ENCODE measurements at regions not wholly inside any gene's neighbourhood (a gene's known extent, or its start where the extent isn't known, plus 50 kb on each side); places are given as distances from the start of the nearest gene placed in this dataset.

DNA sequence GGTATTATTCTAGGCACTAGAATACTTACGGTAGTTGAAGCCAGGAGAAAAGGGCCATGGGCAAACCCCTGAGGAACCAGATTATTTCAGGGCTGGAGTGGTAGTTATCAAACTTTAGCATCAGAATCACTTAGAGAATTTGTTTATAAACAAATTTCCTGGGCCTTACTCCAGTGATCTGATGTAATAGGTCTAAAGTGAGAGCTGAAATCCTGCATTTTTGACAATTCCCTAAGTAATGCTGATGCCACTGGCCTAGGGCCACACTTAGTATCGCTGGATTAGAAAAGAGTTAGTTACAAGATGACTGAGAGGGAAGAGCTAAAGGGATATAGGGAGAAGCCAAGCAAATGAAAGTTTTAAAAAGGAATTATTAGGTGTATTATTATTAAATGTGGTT is 412.5 kb upstream of the THRB start:
- TF ChIP-seq POLR2AphosphoS5 (IDR thresholded peaks at IDR 0.05) = no peak
- TF ChIP-seq CTCF (IDR thresholded peaks at IDR 0.05) = no peak
- TF ChIP-seq POLR2A (IDR thresholded peaks at IDR 0.05) = no peak
- no peak for TF ChIP-seq EP300 (IDR thresholded peaks at IDR 0.05)
- H3K27ac ChIP-seq = no peak overlapping the region
- H3K36me3 ChIP-seq = no peaks in the 10 kb centered on the region
- WGBS = 59% methylated on average over 2 of the region's 2 CpGs
- no peaks in the 10 kb centered on the region for H3K4me1 ChIP-seq
- no peaks in the 10 kb centered on the region for H3K27me3 ChIP-seq
- no peak for DNase-seq (ENCODE audit: low spot score in 2 of 2)
- H3K9me3 ChIP-seq = no peaks in the 10 kb centered on the region
- H3K4me3 ChIP-seq = no peak overlapping the region

DNA sequence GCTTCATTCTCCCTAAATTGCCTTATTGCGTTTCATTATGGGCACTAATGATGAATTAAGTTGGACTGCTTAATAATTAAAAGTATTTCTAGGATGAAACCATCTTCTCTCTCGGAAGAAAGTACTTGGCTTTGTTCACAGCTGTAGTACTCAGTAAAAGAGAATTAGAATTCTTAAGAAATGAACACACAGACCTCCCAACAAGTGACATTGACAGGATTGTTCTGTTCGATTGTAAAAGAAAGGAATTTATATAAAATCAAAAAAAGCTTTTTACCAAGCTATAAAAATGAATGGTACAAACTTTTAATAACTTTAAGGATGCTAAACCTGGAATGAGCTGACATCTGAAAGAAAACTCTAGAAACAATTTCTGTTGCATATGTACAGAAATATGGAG is 416.4 kb upstream of the THRB start:
- H3K4me3 ChIP-seq = no peak overlapping the region
- no peak for DNase-seq (ENCODE audit: low spot score in 2 of 2)
- H3K27me3 ChIP-seq = no peaks in the 10 kb centered on the region
- H3K27ac ChIP-seq = no peak overlapping the region
- H3K4me1 ChIP-seq = no peaks in the 10 kb centered on the region
- no peaks in the 10 kb centered on the region for H3K36me3 ChIP-seq
- H3K9me3 ChIP-seq = no peaks in the 10 kb centered on the region
- 64% methylated on average over 3 of the region's 3 CpGs for WGBS
- TF ChIP-seq EP300 (IDR thresholded peaks at IDR 0.05) = no peak
- TF ChIP-seq POLR2A (IDR thresholded peaks at IDR 0.05) = no peak
- TF ChIP-seq CTCF (IDR thresholded peaks at IDR 0.05) = no peak
- TF ChIP-seq POLR2AphosphoS5 (IDR thresholded peaks at IDR 0.05) = no peak

- no peaks in the 10 kb centered on the region for H3K36me3 ChIP-seq
- no peak for TF ChIP-seq POLR2A (IDR thresholded peaks at IDR 0.05)
- no peak for TF ChIP-seq CTCF (IDR thresholded peaks at IDR 0.05)
- TF ChIP-seq EP300 (IDR thresholded peaks at IDR 0.05) = no peak
- TF ChIP-seq POLR2AphosphoS5 (IDR thresholded peaks at IDR 0.05) = no peak
- no peak for DNase-seq (ENCODE audit: low spot score in 2 of 2)
Observed at GRCh38 chr3:24915639-24916038, 421.0 kb upstream of the THRB start.

GRCh38 chr3:24917908-24918307 is 423.3 kb upstream of the THRB start:
- 87% methylated on average over 5 of the region's 5 CpGs for WGBS
- TF ChIP-seq EP300 (IDR thresholded peaks at IDR 0.05) = no peak
- TF ChIP-seq POLR2AphosphoS5 (IDR thresholded peaks at IDR 0.05) = no peak
- TF ChIP-seq CTCF (IDR thresholded peaks at IDR 0.05) = no peak
- TF ChIP-seq POLR2A (IDR thresholded peaks at IDR 0.05) = no peak
- Histone ChIP-seq H3K36me3 (no peaks in the 10 kb centered on the region), H3K9me3 (no peaks in the 10 kb centered on the region), H3K27ac (no peak overlapping the region), H3K4me3 (no peak overlapping the region), H3K4me1 (no peaks in the 10 kb centered on the region), H3K27me3 (no peaks in the 10 kb centered on the region)
- DNase-seq (ENCODE audit: low spot score in 2 of 2) = no peak

More at GRCh38 chr3:24915639-24916038, 421.0 kb upstream of the THRB start:
- H3K4me1 ChIP-seq = no peaks in the 10 kb centered on the region
- H3K27me3 ChIP-seq = no peaks in the 10 kb centered on the region
- no peak overlapping the region for H3K4me3 ChIP-seq
- WGBS = 93% methylated on average over 2 of the region's 2 CpGs
- H3K9me3 ChIP-seq = no peaks in the 10 kb centered on the region
- H3K27ac ChIP-seq = no peak overlapping the region

- H3K27ac ChIP-seq = no peak overlapping the region
- TF ChIP-seq POLR2AphosphoS5 (IDR thresholded peaks at IDR 0.05) (no peak), POLR2A (IDR thresholded peaks at IDR 0.05) (no peak), EP300 (IDR thresholded peaks at IDR 0.05) (no peak), CTCF (IDR thresholded peaks at IDR 0.05) (no peak)
- H3K27me3 ChIP-seq = no peaks in the 10 kb centered on the region
- no peak for DNase-seq (ENCODE audit: low spot score in 2 of 2)
- 61% methylated on average over 2 of the region's 2 CpGs for WGBS
- H3K4me1 ChIP-seq = no peaks in the 10 kb centered on the region
- H3K9me3 ChIP-seq = no peaks in the 10 kb centered on the region
- H3K4me3 ChIP-seq = no peak overlapping the region
- H3K36me3 ChIP-seq = no peaks in the 10 kb centered on the region
Observed at GRCh38 chr3:24923570-24923969, 428.9 kb upstream of the THRB start.

Data from suprapubic skin (tissue), 4 donors.